Retina (tissue), 1 donor: ENCODE measurements at regions not wholly inside any gene's neighbourhood (a gene's known extent, or its start where the extent isn't known, plus 50 kb on each side); places are given as distances from the start of the nearest gene placed in this dataset.
"Not testable (repeated sequence)": the region's sequence is repeated elsewhere in the genome, so short reads cannot be mapped to it uniquely, and the experiment has no call there.

Experiments
- DNase-seq: peaks from one replicate; pipeline ENCODE4 v3.0.0-alpha.2; 2016

DNA sequence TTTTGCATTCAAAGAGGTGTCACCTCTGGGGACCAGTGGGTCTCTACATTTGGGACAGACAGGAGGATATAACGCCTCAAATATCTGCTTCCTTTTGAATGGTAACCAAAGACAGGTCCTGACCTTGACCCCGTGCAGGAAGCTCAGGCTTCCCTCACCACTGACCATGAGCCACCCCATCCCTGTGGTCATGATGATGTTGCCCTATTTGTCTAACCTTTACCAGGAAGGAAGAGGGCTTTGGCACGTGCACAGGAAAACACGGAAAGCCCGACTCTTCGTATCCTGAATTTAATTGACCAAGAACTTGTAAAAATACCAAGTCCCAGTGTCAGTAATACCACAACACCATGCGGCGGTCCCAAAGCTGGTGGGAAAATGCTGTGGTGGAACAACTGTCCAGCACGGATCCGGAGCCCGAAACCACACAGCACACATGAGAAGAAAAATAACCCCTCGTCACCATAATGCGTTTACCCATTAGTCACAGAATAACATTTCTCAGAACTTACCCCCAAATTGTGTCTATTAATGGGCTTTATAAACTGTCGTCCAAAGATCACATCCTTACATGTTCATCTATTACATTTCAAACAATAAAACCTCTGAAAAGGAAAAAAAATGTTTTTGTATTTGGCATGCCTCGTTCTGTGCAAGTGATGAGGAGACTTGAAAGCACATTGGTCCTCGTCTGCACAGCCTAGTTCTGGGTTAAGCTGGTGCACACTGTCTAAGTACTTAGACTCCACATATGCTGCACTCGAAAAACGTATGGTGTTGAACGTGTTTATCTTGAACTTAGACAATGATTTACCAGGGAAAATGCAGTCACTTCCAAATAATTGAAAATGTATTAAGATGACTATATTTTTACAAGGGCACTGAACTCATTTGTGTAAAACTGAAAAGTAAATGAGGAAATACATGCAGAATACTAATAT lies 118.9 kb upstream of the IGF1R start:
- no peak for DNase-seq

DNA sequence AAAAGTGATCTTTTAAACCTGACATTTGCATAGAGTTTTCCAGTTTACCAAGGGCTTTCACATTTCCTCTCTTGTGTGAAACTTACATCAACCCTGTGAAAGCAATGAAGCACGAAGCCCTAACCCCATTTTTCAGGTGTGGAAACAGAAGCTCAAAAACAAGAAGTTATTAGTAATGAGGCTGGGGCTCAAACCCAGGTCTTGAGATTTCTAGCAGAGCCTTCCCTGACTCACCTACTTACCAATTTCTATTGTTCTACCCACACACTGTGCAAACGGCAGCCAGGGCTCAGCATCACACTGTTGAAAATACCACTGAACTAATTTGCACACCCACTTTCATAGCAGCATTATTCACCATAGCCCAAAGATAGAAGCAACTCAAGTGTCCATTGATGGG lies 117.8 kb upstream of the IGF1R start:
- DNase-seq = no peak

GRCh38 chr15:98532063-98532462 lies 116.3 kb upstream of the IGF1R start:
- DNase-seq = no peak

DNA sequence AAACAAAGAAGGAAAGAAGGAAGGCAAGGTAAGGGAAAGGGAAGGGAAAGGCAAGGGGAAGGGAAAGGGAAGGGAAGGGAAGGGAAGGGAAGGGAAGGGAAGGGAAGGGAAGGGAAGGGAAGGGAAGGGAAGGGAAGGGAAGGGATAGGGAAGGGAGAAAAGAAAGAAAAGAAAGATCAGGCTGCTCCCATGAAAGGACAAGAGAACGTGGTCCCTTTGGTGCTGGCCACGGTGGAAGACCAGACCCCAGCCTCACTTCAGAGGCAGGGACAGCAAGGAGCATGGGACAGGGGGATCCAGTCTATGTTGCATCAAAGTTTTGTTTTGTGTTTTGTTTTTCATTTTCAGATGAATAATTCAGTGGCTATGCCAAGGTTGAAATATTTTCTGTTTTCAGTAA lies 111.4 kb upstream of the IGF1R start:
- no peak for DNase-seq

DNA sequence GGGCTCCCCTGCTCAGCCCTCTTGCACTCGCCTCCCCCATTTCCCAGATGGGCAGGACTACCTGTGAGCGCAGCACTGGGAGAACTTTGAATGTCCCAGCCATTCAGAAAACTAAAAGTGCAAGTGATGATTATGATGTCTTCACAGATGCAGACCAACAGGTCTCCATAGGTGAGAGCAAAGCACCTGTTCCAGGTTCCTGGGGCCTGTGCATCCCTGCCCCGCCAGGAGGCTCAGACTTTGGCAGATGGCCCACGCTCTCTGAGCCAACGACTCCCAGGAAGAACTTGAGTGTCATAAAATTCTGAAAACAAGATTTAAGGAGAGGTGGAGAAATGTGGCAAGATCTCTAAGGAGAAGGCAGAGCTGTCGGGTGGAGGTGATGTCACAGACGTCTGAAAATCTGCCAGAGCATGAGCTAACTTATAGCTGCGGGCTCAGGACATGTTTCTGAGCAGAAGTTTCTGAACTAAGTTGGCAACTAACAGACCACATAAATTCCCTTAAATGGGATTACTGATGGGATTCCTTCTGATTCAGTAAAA lies 110.8 kb upstream of the IGF1R start:
- no peak for DNase-seq

GRCh38 chr15:98541519-98541918 lies 106.8 kb upstream of the IGF1R start:
- DNase-seq = no peak

GRCh38 chr15:98543237-98543636 lies 105.1 kb upstream of the IGF1R start:
- DNase-seq = no peak

DNA sequence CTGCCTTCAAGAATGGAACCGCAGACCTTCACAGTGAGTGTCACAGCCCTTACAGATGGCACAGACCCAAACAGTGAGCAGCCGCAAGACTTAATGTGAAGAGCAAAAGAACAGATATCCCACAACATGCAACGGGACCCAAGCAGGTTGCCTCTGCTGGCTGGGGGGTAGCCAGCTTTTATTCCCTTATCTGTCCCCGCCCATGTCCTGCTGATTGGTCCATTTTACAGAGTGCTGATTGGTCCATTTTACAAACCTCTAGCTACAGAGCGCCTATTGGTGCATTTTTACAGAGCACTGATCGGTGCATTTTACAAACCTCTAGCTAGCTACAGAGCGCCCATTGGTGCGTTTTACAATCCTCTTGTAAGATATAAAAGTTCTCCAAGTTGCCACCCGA lies 102.0 kb upstream of the IGF1R start:
- DNase-seq = no peak

- DNase-seq = peak; percentile 11
Measured at GRCh38 chr15:98547275-98547674, 101.1 kb upstream of the IGF1R start.

GRCh38 chr15:98547741-98548138 lies 100.6 kb upstream of the IGF1R start:
- DNase-seq = no peak

DNA sequence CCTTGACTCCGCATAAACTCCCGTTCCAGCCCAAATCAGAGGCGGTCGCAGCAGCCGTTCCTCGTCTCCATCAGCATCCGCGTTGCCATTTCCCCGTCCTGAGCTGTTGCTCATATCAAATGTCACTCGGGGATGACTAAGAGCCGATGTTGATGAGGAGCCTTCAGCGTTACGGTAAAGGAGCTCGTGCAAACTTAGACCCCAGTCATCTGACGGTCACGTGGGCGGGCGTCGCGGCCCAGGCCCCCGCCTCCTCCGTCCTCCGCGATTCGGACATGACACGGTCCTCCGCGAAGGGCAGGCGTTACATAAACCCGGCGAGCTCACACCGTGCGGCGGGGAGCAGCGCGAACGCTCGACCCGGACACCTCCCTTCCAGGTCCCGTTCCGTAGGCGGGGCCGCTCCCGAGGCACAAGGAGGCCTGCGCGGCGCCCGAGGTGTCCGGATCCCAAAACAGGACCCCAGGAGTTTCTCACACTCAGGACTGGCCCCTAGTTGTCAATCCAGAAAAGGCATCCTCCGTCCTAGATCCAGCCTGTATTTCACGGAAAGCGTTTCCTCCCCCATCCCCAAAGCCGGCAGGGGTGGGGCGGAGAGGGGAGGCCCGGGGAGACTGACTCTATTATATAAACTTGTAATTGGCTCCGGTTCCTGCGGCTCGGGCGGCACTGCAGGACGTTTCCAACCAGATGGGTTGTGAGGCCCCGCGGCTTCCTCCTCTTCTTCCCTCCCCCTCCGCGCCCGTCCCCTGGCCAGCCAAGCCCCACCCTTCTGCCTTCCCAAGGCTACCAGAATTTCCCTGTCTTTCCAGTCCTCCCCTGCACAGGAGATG lies 100.0 kb upstream of the IGF1R start:
- peak; percentile 87 for DNase-seq

GRCh38 chr15:98549003-98549402 lies 99.3 kb upstream of the IGF1R start:
- DNase-seq = no peak

DNA sequence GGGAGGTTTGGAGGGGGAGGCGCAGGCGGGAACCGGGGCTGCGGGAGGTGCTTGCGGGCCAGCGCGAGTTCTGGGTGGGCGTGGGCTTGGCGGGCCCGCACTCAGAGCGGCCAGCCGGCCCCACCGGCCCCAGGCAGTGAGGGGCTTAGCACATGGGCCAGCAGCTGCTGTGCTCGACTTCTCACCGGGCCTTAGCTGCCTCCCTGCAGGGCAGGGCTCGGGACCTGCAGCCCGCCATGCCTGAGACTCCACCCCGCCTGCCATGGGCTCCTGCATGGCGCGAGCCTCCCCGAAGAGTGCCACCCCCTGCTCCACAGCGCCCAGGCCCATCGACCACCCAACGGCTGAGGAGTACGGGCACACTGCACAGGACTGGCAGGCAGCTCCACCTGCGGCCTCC lies 98.6 kb upstream of the IGF1R start:
- DNase-seq = no peak

DNA sequence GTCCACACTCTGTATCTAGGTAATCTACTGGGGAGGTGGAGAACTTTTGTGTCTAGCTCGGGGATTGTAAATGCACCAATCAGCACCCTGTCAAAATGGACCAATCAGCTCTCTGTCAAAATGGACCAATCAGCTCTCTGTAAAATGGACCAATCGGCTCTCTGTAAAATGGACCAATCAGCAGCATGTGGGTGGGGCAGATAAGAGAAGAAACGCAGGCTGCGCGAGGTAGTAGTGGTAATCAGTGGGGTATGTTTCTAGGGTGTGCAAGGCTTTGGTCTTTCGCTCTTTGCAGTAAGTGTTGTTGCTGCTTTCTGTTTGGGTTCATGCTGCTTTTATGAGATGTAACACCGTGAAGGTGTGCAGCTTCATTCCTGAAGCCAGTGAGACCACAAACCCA lies 98.0 kb upstream of the IGF1R start:
- not testable (repeated sequence) for DNase-seq

DNA sequence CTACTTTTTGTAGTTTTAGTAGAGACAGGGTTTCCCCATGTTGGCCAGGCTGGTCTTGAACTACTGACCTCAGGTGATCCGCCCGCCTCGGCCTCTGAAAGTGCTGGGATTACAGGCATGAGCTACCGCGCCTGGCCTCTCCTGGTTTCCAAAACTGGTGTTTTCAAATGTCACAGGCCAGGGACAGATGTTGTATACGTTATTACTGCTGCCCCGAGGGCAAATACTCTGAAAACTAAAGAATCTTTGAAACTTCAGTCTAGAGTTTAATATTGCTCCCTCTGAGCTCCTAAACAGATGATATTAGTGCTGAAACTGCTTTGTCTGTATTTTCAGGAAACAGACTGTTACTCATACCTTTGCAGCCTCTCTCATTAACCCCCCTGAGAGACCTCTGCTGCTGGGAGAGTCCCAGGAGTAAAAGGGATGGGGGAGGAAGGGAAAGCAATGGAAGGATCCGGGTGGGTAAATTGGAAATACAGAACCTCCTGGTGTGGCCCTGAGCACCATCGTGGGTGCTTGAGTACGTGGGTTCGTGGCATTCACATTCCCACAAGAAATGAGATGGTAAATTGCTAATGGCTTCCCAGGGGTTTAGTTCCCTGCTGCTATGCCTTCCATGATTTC lies 96.3 kb upstream of the IGF1R start:
- DNase-seq = no peak

DNA sequence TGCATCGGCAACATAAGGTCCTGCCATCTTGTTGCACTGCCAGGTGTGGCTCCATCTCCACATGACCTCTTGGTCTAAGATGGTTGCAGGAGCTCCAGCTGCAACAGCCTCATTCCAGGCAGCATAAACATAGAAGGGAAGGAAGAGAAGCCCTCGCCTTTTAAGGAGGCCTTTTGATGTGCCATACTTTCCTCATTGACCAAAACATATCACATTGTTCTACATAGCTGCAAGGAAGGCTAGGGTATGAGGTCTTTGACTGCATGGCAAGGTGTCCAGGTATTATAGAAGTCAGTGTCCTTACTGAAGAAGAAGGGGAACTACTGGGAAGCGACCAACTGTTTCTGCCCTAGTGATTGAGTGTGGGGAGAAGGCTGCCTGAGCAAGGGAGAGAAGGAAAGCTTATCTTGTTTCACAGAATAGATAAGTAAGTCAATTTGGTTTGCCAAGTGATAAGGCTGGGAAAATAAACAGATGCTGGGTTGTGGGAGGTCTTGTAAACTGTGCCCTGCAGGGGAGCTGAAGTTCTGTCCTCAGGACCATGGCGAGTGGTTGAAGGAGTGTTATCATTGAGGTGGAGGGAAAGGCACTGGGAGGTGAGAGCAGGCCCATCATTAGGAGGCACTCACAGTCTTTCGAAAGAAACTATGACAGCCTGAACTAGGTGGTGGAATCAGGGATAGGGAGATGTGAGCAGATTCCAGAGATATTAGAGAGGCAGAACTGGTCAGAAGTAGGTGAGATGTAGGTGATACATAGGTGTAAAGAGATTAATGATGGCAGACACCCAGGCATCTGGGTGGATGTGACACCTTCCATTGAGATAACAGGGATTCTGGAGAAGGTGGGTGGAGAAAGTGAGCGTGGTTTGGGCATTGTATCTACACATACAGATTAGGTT lies 93.8 kb upstream of the IGF1R start:
- DNase-seq = no peak

- DNase-seq = no peak
Measured at GRCh38 chr15:98555173-98555515, 93.2 kb upstream of the IGF1R start.

DNA sequence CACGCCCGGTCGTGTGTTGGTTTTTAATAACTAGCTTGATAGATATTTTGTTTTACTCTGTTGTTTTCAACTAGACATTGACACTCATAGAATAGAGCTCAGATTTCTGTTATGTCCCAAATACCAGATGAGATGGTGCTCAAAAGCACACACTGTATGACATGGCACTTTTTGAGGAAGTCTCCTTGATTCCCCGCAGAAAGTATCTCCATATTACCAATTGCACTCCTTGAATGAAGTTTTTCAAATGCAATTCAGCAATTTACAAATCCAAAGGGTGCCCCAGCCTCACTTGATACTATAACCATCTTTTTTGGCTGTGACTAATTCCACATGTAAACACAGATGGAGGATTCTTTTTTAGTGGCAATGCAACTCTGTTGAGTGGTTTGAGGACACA lies 92.0 kb upstream of the IGF1R start:
- DNase-seq = no peak

DNA sequence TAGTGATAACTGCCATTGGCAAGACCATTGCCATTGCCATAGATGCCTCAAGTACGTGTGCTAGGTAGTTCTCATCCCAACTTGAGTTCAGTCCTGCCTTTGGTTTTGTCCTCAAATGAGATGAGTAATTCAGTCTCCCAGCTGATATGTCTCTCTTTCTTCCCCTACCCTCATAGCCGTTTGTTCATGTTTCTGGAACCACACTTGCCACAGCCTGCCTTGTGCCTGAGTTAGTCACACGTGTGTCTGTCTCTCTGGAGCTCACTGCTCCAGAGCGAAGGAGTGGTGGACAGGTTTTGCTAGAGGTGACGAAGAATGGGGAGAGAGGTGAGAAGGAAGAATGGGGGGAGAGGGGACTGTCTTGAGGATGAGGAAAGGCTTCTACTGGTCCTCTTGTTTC lies 88.0 kb upstream of the IGF1R start:
- DNase-seq = no peak

DNA sequence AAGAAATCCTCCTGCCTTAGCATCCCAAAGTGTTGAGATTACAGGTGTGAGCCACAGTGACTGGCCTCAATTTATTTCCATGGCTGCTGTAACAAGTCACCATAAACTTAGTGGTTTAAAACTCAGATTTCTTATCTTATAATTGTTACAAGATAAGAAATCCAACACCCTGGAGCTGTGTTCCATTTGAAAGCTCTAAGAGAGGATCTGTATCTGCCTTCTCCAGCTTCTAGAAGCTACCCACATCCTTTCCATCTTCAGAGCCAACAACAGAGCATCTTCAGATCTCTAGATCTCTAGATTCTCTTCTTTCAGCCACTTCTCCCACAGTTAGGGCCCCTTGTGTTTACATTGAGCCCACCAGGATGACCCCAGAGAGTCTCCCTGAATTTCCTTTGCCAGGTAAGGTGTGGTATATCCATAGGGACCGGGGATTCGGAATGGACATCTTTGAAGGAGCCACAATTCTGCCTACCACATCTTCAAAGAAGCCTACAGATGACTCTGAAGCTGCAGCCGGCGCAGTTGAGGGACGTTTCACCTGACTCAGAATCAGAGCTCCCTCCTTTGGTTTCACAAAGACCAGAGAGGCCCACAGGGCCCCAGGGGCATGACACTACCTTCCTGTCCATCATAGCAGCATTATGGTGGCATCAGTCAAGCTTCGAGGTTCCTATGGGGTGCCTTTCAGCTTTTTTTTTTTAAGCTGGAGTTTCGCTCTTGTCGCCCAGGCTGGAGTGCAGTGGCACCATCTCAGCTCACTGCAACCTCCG lies 87.0 kb upstream of the IGF1R start:
- DNase-seq = no peak

- DNase-seq = no peak
Measured at GRCh38 chr15:98562331-98562937, 85.9 kb upstream of the IGF1R start.
